ENCODE measurements at regions not wholly inside any gene's neighbourhood (a gene's known extent, or its start where the extent isn't known, plus 50 kb on each side); places are given as distances from the start of the nearest gene placed in this dataset.
A peak's percentile ranks its signal among the peaks of the same experiment; 100 is the strongest.

DNA sequence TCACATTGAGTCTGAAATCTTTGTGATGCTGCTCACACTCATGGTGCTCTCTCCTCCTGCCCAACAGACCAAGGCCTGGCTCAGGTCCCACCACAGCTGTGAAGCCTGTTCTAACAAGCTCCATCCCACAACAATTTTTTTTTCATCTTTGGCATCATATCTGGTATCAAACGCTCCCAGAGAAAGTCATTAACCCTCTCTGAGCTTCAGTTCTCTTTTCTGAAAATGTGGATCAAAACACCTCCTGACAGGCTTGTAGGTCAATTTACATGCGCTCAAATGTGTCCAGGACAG lies 224.4 kb downstream of the LACC1 start:
- Histone ChIP-seq H2BK5ac (ENCODE audit: low read depth, low read length) (no peak overlapping the region), H2AFZ (ENCODE audit: low read length) (peak overlapping the region; percentile 96), H3K56ac (replicated peaks; ENCODE audit: insufficient read length, low read depth, low read length) (no peak overlapping the region), H2BK12ac (ENCODE audit: low read depth, low read length) (no peak overlapping the region), H3K36me3 (ENCODE audit: control insufficient read depth in 2 of 4, insufficient read depth in 4 of 4, low read length in 3 of 4) (no peaks in the 10 kb centered on the region; a peak in 1 of 8 replicates), H4K8ac (ENCODE audit: extremely low read depth, insufficient read depth, low read length) (no peak overlapping the region), H3K79me1 (ENCODE audit: low read depth, low read length) (no peaks in the 10 kb centered on the region), H2BK120ac (replicated peaks; ENCODE audit: low read depth, low read length) (no peak overlapping the region), H3K9ac (replicated peaks in 1 of 4; ENCODE audit: extremely low read depth in 1 of 4, low read depth in 3 of 4, low read length in 3 of 4) (no peak overlapping the region), H3K23me2 (ENCODE audit: low read depth, low read length) (no peaks in the 10 kb centered on the region), H3K4me1 (replicated peaks in 1 of 4; ENCODE audit: control insufficient read depth in 3 of 4, insufficient read depth in 4 of 4, low read length in 3 of 4) (peaks cover 0 to 6% (median 0%) of the 10 kb centered on the region in 4 experiments; a peak in 2 of 7 replicates), H3K14ac (ENCODE audit: insufficient read length) (no peak overlapping the region), H3K4me3 (ENCODE audit: extremely low read depth in 1 of 4, insufficient read depth in 2 of 4, low read depth in 3 of 4, low read length in 4 of 4) (no peak overlapping the region), H3K79me2 (ENCODE audit: control insufficient read depth in 1 of 2, insufficient read depth in 2 of 2, low read length in 2 of 2) (no peaks in the 10 kb centered on the region), H3K9me3 (ENCODE audit: insufficient read depth in 2 of 2, low read depth in 1 of 2, low read length in 1 of 2) (peaks cover 4% of the 10 kb centered on the region in 2 experiments), H3K27me3 (replicated peaks in 1 of 4; ENCODE audit: control insufficient read depth in 3 of 4, extremely low read depth in 1 of 4, insufficient read depth in 3 of 4, low read length in 3 of 4) (no peaks in the 10 kb centered on the region), H3K18ac (ENCODE audit: extremely low read depth, low read length) (no peak overlapping the region), H2AK5ac (ENCODE audit: low read depth, low read length) (no peak overlapping the region), H3K4me2 (ENCODE audit: insufficient read depth in 1 of 2, low read depth in 2 of 2, low read length in 2 of 2) (no peak overlapping the region), H4K91ac (replicated peaks; ENCODE audit: insufficient read length, low read length) (no peak overlapping the region), H2BK15ac (ENCODE audit: low read length) (no peak overlapping the region), H3K4ac (replicated peaks; ENCODE audit: insufficient read length, low read depth, low read length) (no peak overlapping the region), H2BK20ac (ENCODE audit: low read length) (no peak overlapping the region), H3K23ac (ENCODE audit: insufficient read length) (no peak overlapping the region), H3K27ac (ENCODE audit: low read depth, low read length) (no peak overlapping the region), H4K20me1 (replicated peaks in 1 of 2; ENCODE audit: control insufficient read depth in 1 of 2, insufficient read depth in 2 of 2, low read length in 2 of 2) (no peaks in the 10 kb centered on the region), H4K5ac (ENCODE audit: insufficient read length, low read depth, low read length) (no peak overlapping the region)
- POLR2A ChIA-PET (ENCODE audit: partially characterized antibody), result no interaction called here
- CTCF ChIA-PET (ENCODE audit: partially characterized antibody), result interaction anchor here (0.6 to 4.2 kb wide), 3 partner anchors 12 to 26 kb away, joined by 3 to 17 read pairs (median 3); no protein-coding TSS in a partner anchor
- WGBS, 2 experiments (ENCODE audit: extremely low coverage in 1 of 2, insufficient coverage in 1 of 2, insufficient read length in 1 of 2, insufficient replicate concordance in 2 of 2, low coverage in 1 of 2, low lambda C conversion rate in 2 of 2, missing lambda C conversion rate in 1 of 2), result 97% methylated on average over 2 of the region's 2 CpGs; no CpG with 5 or more reads in 1 of the 2 experiments
- TF ChIP-seq NRF1 (IDR thresholded peaks at IDR 0.05; ENCODE audit: low read depth, low read length) (no peak), CBX5 (IDR thresholded peaks at IDR 0.05; ENCODE audit: low read depth, low read length) (no peak), BCL11A (IDR thresholded peaks at IDR 0.05; ENCODE audit: low read depth in 2 of 2, low read length in 2 of 2) (no peak), CREB1 (IDR thresholded peaks at IDR 0.05) (no peak), KDM5A (IDR thresholded peaks at IDR 0.05; ENCODE audit: low read length) (no peak)
- DNase-seq (ENCODE audit: low read depth in 1 of 2, low spot score in 2 of 2) (no peak), FAIRE-seq (no peak)
